K562 (cell line): ENCODE measurements at regions not wholly inside any gene's neighbourhood (a gene's known extent, or its start where the extent isn't known, plus 50 kb on each side); places are given as distances from the start of the nearest gene placed in this dataset.

ENCODE experiments used
- ATAC-seq: fragments of 200-7000 bp; cut with Tn5 transposase; 3 replicates; pipeline ENCODE4 v1.9.1; 2020; ENCODE audit warnings: moderate library complexity
- BruUV-seq: library from RNA; stranded (reverse); fragments of 400-500 nt; replicated peaks from 2 replicates; lab custom pipeline; 2021; lab: Mats Ljungman, UMichigan
- CTCF ChIA-PET: fragments of 300-600 bp; formaldehyde crosslinking; extraction: SDS; loops from one replicate; lab custom pipeline; 2021; ENCODE audit warnings: low intra/inter-chr PET ratio; lab: Yijun Ruan, JAX
- POLR2A ChIA-PET: fragments of 300-600, 350-650 bp; sonication (Branson Sonifier 250); formaldehyde crosslinking; extraction: SDS; loops from one replicate; lab custom pipeline; 2021; ENCODE audit warnings: antibody characterized with exemption, inconsistent platforms; lab: Yijun Ruan, JAX
- DNase-seq, 4 experiments: peaks; one replicate each; pipeline versions ENCODE4 v3.0.0 to v3.0.0-alpha.2; 2011 to 2018; ENCODE audit warnings: low spot score in 3 of 4, mixed read lengths in 3 of 4; ENCODE audit errors: extremely low read depth in 1 of 4
- FAIRE-seq: peaks from 2 replicates; lab custom pipeline; 2011; peaks lifted over from hg19 to GRCh38; lab: Jason Lieb, UNC
- H2AFZ ChIP-seq: 2 replicates; pipeline ENCODE4 v1.6.0; 2011; ENCODE audit warnings: low read depth, low read length, control low read depth, inconsistent platforms
- H3K27ac ChIP-seq: fragments of 200-600 bp; 3 replicates; pipeline ENCODE4 v1.8.0; 2011; ENCODE audit warnings: low read depth, mild to moderate bottlenecking, control low read depth, inconsistent platforms, low read length, moderate library complexity, mixed read lengths; ENCODE audit errors: extremely low read depth
- H3K27me3 ChIP-seq, 2 experiments: fragments of 300-600 bp in 1 of 2; 2 replicates in 1 of 2; 3 replicates in 1 of 2; pipeline versions ENCODE4 v1.6.0 to v1.8.0; 2011; ENCODE audit warnings: inconsistent platforms in 2 of 2, low read length in 2 of 2, mild to moderate bottlenecking in 1 of 2, mixed read lengths in 1 of 2, moderate library complexity in 1 of 2; ENCODE audit not compliant: control insufficient read depth in 2 of 2, insufficient read depth in 2 of 2
- H3K36me3 ChIP-seq: fragments of 300-600 bp; 3 replicates; pipeline ENCODE4 v1.8.0; 2011; ENCODE audit warnings: mild to moderate bottlenecking, low read length, inconsistent platforms; ENCODE audit not compliant: control insufficient read depth, insufficient read depth
- H3K4me1 ChIP-seq, 2 experiments: fragments of 200-600 bp in 1 of 2; replicated peaks in 1 of 2; 2 replicates in 1 of 2; 3 replicates in 1 of 2; pipeline versions ENCODE4 v1.5.1 to v1.8.0; 2011; ENCODE audit warnings: inconsistent platforms in 2 of 2, low read length in 2 of 2, mild to moderate bottlenecking in 1 of 2, mixed read lengths in 1 of 2, moderate library complexity in 1 of 2; ENCODE audit not compliant: control insufficient read depth in 2 of 2, insufficient read depth in 2 of 2
- H3K4me2 ChIP-seq: 2 replicates; pipeline ENCODE4 v1.6.1; 2011; ENCODE audit warnings: low read length, control low read depth, inconsistent platforms, mixed read lengths; ENCODE audit not compliant: insufficient read depth
- H3K4me3 ChIP-seq: fragments of 200-600 bp; sonication (generic), shearing (Covaris generic); 2 replicates; pipeline ENCODE4 v1.5.1; 2016; ENCODE audit warnings: control low read depth, inconsistent platforms
- H3K79me2 ChIP-seq: fragments of 200-600 bp; 3 replicates; pipeline ENCODE4 v1.8.0; 2011; ENCODE audit warnings: low read length, inconsistent platforms; ENCODE audit not compliant: control insufficient read depth, insufficient read depth
- H3K9ac ChIP-seq, 2 experiments: 2 replicates each; pipeline versions ENCODE4 v1.6.0 to v1.6.1; 2011; ENCODE audit warnings: low read depth in 2 of 2, low read length in 2 of 2, control low read depth in 1 of 2, inconsistent platforms in 1 of 2, mild to moderate bottlenecking in 1 of 2, mixed read lengths in 1 of 2; ENCODE audit not compliant: insufficient read depth in 1 of 2
- H3K9me1 ChIP-seq: one replicate; pipeline ENCODE4 v1.6.0; 2011; ENCODE audit warnings: inconsistent platforms, mild to moderate bottlenecking, low read length, moderate library complexity; ENCODE audit not compliant: control insufficient read depth, insufficient read depth
- H3K9me3 ChIP-seq: replicated peaks from 2 replicates; pipeline ENCODE4 v1.5.1; 2011; ENCODE audit warnings: low read depth, low read length, inconsistent platforms; ENCODE audit not compliant: control insufficient read depth, insufficient read depth
- H4K20me1 ChIP-seq: replicated peaks from 2 replicates; pipeline ENCODE4 v1.6.1; 2011; ENCODE audit warnings: low read length, inconsistent platforms, mixed read lengths; ENCODE audit not compliant: control insufficient read depth, insufficient read depth
- MEIS2 ChIP-seq: fragments of 450-650 bp; IDR thresholded peaks from 2 replicates; pipeline ENCODE4 v1.6.1; 2014; ENCODE audit warnings: mild to moderate bottlenecking; ENCODE audit not compliant: partially characterized antibody
- NFATC3 ChIP-seq: fragments of 450-650 bp; IDR thresholded peaks from 2 replicates; pipeline ENCODE4 v1.6.1; 2017; ENCODE audit warnings: mild to moderate bottlenecking
- RNF2 ChIP-seq: sonication (generic); IDR thresholded peaks from 2 replicates; pipeline ENCODE4 v1.6.1; 2016
- RNF219 ChIP-seq: fragments of 250-450 bp; sonication (Bioruptor Pico); IDR thresholded peaks from 2 replicates; pipeline ENCODE4 v1.5.0; 2022; ENCODE audit warnings: mild to moderate bottlenecking
- THAP7 ChIP-seq: fragments of 250-450 bp; sonication (Bioruptor Pico); IDR thresholded peaks from 2 replicates; pipeline ENCODE4 v1.5.0; 2021
- ZFX ChIP-seq: sonication (generic); formaldehyde crosslinking; IDR thresholded peaks from 2 replicates; pipeline ENCODE4 v1.8.0; 2022; ENCODE audit warnings: mild to moderate bottlenecking, missing genetic modification reagents, moderate library complexity
- ZKSCAN1 ChIP-seq: fragments of 150-350 bp; IDR thresholded peaks from 2 replicates; pipeline ENCODE4 v1.6.1; 2016; ENCODE audit warnings: low read depth, low read length
- ZMIZ1 ChIP-seq, 2 experiments: fragments of 150-350 bp in 1 of 2; IDR thresholded peaks; 2 replicates each; pipeline ENCODE4 v1.6.1; 2012 to 2016; ENCODE audit warnings: low read depth in 2 of 2, low read length in 2 of 2, mild to moderate bottlenecking in 1 of 2, moderate library complexity in 1 of 2
- ZNF146 ChIP-seq: IDR thresholded peaks from one replicate; pipeline ENCODE4 v1.6.1; 2018; ENCODE audit warnings: missing compliant biosample characterization; ENCODE audit not compliant: unreplicated experiment
- ZNF263 ChIP-seq: sonication (generic); formaldehyde crosslinking; IDR thresholded peaks from 2 replicates; pipeline ENCODE4 v1.8.0; 2022; ENCODE audit warnings: mild to moderate bottlenecking, missing genetic modification reagents, borderline replicate concordance
- ZNF57 ChIP-seq: fragments of 450-650 bp; formaldehyde crosslinking; IDR thresholded peaks from 2 replicates; pipeline ENCODE4 v1.4.0; 2020; ENCODE audit warnings: mild to moderate bottlenecking, moderate library complexity
- ZZZ3 ChIP-seq: fragments of 450-650 bp; IDR thresholded peaks from 2 replicates; pipeline ENCODE4 v1.6.1; 2016; ENCODE audit warnings: antibody characterized with exemption, mild to moderate bottlenecking, moderate library complexity
- WGBS: fragments of 100-300 bp; shearing (Covaris generic); methylation state at CpG from one replicate; pipeline ENCODE4 v1.1.6; 2016; ENCODE audit warnings: low coverage, mixed read lengths; ENCODE audit not compliant: insufficient coverage; ENCODE audit errors: missing lambda C conversion rate; 5-methylcytosine and 5-hydroxymethylcytosine counted together
- in situ Hi-C: fragments of 300-500 bp; cut with MboI; formaldehyde crosslinking; loops from 4 replicates; pipeline ENCODE4 v1.15.0; 2018; ENCODE audit warnings: inconsistent platforms, mixed read lengths
- intact Hi-C: fragments of 100-400 bp; cut with micrococcal nuclease; formaldehyde crosslinking; loops from 2 replicates; pipeline ENCODE4 v1.14.2; 2022

GRCh38 chr22:49212002-49212401 lies 615.7 kb downstream of the BRD1 start:
- no peak overlapping the region for H3K4me3 ChIP-seq
- H3K79me2 ChIP-seq: no peaks in the 10 kb centered on the region
- no peak overlapping the region for H3K9ac ChIP-seq
- CTCF ChIA-PET: interaction anchor here (0.6 kb wide), 1 partner anchor 15 kb away, joined by 4 read pairs; no protein-coding TSS in a partner anchor
- no peak for TF ChIP-seq ZKSCAN1
- TF ChIP-seq ZNF146 (CRISPR knock-in tag): no peak
- no peak for TF ChIP-seq RNF219 (CRISPR knock-in tag)
- in situ Hi-C loops (no loop called here), intact Hi-C loops (no loop called here)
- ATAC-seq (no peak), DNase-seq (no peak), FAIRE-seq (no peak)
- no peak overlapping the region for H2AFZ ChIP-seq
- no peak overlapping the region for H3K27ac ChIP-seq
- POLR2A ChIA-PET: no interaction called here
- 0% methylated on average over 4 of the region's 5 CpGs for WGBS
- no peaks in the 10 kb centered on the region for H3K4me1 ChIP-seq
- no peaks in the 10 kb centered on the region for H4K20me1 ChIP-seq
- BruUV-seq: no TSS peak
- no peaks in the 10 kb centered on the region for H3K9me3 ChIP-seq
- no peaks in the 10 kb centered on the region for H3K36me3 ChIP-seq
- no peak overlapping the region for H3K4me2 ChIP-seq
- H3K9me1 ChIP-seq: no peaks in the 10 kb centered on the region
- H3K27me3 ChIP-seq: no peaks in the 10 kb centered on the region

- H3K36me3 ChIP-seq: no peaks in the 10 kb centered on the region
- ATAC-seq (no peak), FAIRE-seq (no peak), DNase-seq (no peak)
- no peaks in the 10 kb centered on the region for H3K4me1 ChIP-seq
- intact Hi-C loops: no loop called here
- H3K4me3 ChIP-seq: no peak overlapping the region
- no peaks in the 10 kb centered on the region for H3K9me1 ChIP-seq
- H3K4me2 ChIP-seq: no peak overlapping the region
- no peak overlapping the region for H3K27ac ChIP-seq
- ChIA-PET CTCF (no interaction called here), POLR2A (no interaction called here)
- no peak overlapping the region for H3K9ac ChIP-seq
- whole genome bisulfite sequencing: 0% methylated on average over 5 of the region's 5 CpGs
- H3K79me2 ChIP-seq: no peaks in the 10 kb centered on the region
- in situ Hi-C loops: no loop called here
- no peak overlapping the region for H2AFZ ChIP-seq
- no TSS peak for BruUV-seq
- no peaks in the 10 kb centered on the region for H3K27me3 ChIP-seq
- no peaks in the 10 kb centered on the region for H4K20me1 ChIP-seq
- H3K9me3 ChIP-seq: no peaks in the 10 kb centered on the region
- TF ChIP-seq NFATC3: no peak
- TF ChIP-seq ZFX: no peak
- TF ChIP-seq THAP7 (CRISPR knock-in tag): no peak
- TF ChIP-seq RNF2: no peak
- TF ChIP-seq ZMIZ1 (IDR thresholded peaks at IDR 0.05; ENCODE audit: low read depth in 2 of 2, low read length in 2 of 2): no peak
- no peak for TF ChIP-seq MEIS2
- TF ChIP-seq ZNF263 (CRISPR knock-in tag): no peak
- TF ChIP-seq ZNF57: no peak
- TF ChIP-seq ZZZ3: no peak
Measured at GRCh38 chr22:49211176-49211575, 616.5 kb downstream of the BRD1 start.
